SU-DHL-6 (cell line): ENCODE measurements at regions not wholly inside any gene's neighbourhood (a gene's known extent, or its start where the extent isn't known, plus 50 kb on each side); places are given as distances from the start of the nearest gene placed in this dataset.

ENCODE experiments used
- EZH2phosphoT487 ChIP-seq: fragments of 200-600 bp; sonication (generic), shearing (Covaris generic); conservative IDR thresholded peaks from 2 replicates; pipeline ENCODE4 v1.6.1; 2018; ENCODE audit warnings: mild to moderate bottlenecking, antibody characterized with exemption, low read length, moderate library complexity, mixed read lengths
- TF ChIP-seq, protein P1 (sequence below): fragments of 200-600 bp; sonication (generic); IDR thresholded peaks from one replicate; pipeline ENCODE4 v1.5.1; 2017; ENCODE audit warnings: antibody characterized with exemption, mild to moderate bottlenecking, low read length, moderate library complexity; ENCODE audit not compliant: insufficient read depth, poor library complexity, severe bottlenecking

DNA sequence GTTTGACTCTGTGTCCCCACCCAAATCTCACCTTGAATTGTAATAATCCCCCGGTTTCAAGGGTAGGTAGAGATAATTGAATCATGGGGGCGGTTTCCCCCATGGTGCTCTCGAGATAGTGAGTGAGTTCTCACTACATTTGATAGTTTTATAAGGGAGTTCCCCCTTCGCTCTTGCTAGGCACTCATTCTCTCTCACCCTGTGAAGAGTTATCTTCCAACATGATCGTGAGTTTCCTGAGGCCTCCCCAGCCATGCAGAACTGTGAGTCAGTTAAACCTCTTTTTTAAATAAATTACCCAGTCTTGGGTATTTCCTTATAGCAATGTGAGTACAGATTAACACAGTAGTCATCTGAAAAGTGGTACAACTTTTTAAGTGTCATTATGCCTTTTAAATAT lies 913.5 kb upstream of the LRRN3 start:
- TF ChIP-seq, protein P1, sequence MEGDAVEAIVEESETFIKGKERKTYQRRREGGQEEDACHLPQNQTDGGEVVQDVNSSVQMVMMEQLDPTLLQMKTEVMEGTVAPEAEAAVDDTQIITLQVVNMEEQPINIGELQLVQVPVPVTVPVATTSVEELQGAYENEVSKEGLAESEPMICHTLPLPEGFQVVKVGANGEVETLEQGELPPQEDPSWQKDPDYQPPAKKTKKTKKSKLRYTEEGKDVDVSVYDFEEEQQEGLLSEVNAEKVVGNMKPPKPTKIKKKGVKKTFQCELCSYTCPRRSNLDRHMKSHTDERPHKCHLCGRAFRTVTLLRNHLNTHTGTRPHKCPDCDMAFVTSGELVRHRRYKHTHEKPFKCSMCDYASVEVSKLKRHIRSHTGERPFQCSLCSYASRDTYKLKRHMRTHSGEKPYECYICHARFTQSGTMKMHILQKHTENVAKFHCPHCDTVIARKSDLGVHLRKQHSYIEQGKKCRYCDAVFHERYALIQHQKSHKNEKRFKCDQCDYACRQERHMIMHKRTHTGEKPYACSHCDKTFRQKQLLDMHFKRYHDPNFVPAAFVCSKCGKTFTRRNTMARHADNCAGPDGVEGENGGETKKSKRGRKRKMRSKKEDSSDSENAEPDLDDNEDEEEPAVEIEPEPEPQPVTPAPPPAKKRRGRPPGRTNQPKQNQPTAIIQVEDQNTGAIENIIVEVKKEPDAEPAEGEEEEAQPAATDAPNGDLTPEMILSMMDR: no peak
- no peak for TF ChIP-seq EZH2phosphoT487
